Suprapubic skin (tissue), 4 donors: ENCODE measurements at regions not wholly inside any gene's neighbourhood (a gene's known extent, or its start where the extent isn't known, plus 50 kb on each side); places are given as distances from the start of the nearest gene placed in this dataset.

Source experiments
- DNase-seq, 2 donors: peaks; one replicate each; pipeline ENCODE4 v3.0.0-alpha.2; 2019; ENCODE audit warnings: low spot score in 2 of 2
- H3K27ac ChIP-seq: fragments of 200-600 bp; sonication (generic); one replicate; pipeline ENCODE4 v1.5.1; 2019
- H3K27me3 ChIP-seq: fragments of 200-600 bp; sonication (generic); one replicate; pipeline ENCODE4 v1.5.1; 2019
- H3K36me3 ChIP-seq: fragments of 200-600 bp; sonication (generic); one replicate; pipeline ENCODE4 v1.5.1; 2019
- H3K4me1 ChIP-seq: fragments of 200-600 bp; sonication (generic); one replicate; pipeline ENCODE4 v1.5.1; 2019
- H3K4me3 ChIP-seq: fragments of 200-600 bp; sonication (generic); one replicate; pipeline ENCODE4 v1.5.1; 2019; ENCODE audit warnings: mild to moderate bottlenecking
- H3K9me3 ChIP-seq: fragments of 200-600 bp; sonication (generic); one replicate; pipeline ENCODE4 v1.5.1; 2019
- CTCF ChIP-seq, 2 donors: fragments of 200-600 bp in 1 of 2; fragments of 450-650 bp in 1 of 2; sonication (generic) in 1 of 2; IDR thresholded peaks; one replicate each; pipeline ENCODE4 v1.5.1; 2016 to 2019; ENCODE audit warnings: antibody characterized with exemption in 2 of 2, mild to moderate bottlenecking in 1 of 2, moderate library complexity in 1 of 2
- EP300 ChIP-seq: sonication (generic); formaldehyde crosslinking; IDR thresholded peaks from one replicate; pipeline ENCODE4 v1.6.1; 2017; ENCODE audit warnings: antibody characterized with exemption
- POLR2A ChIP-seq, 2 donors: fragments of 450-650 bp; IDR thresholded peaks; one replicate each; pipeline ENCODE4 v1.6.1; 2017; ENCODE audit warnings: antibody characterized with exemption in 2 of 2, mild to moderate bottlenecking in 2 of 2, moderate library complexity in 2 of 2
- POLR2AphosphoS5 ChIP-seq, 3 donors: sonication (generic); formaldehyde crosslinking; IDR thresholded peaks; one replicate each; pipeline ENCODE4 v1.6.1; 2017; ENCODE audit warnings: antibody characterized with exemption in 3 of 3
- WGBS: methylation state at CpG from one replicate; pipeline ENCODE4 v1.1.5; 2018; 5-methylcytosine and 5-hydroxymethylcytosine counted together

GRCh38 chr9:80547613-80548012 is 975.8 kb downstream of the TLE4 start:
- Histone ChIP-seq H3K9me3 (no peaks in the 10 kb centered on the region), H3K36me3 (no peaks in the 10 kb centered on the region), H3K27me3 (no peaks in the 10 kb centered on the region), H3K4me3 (no peak overlapping the region), H3K27ac (no peak overlapping the region), H3K4me1 (no peaks in the 10 kb centered on the region)
- DNase-seq, result no peak
- WGBS, result 65% methylated on average over 4 of the region's 4 CpGs
- TF ChIP-seq EP300 (no peak), CTCF (IDR thresholded peaks at IDR 0.05) (no peak), POLR2AphosphoS5 (IDR thresholded peaks at IDR 0.05) (no peak), POLR2A (IDR thresholded peaks at IDR 0.05) (no peak)

- TF ChIP-seq EP300, result no peak
- no peak for TF ChIP-seq POLR2A (IDR thresholded peaks at IDR 0.05)
- no peak for TF ChIP-seq POLR2AphosphoS5 (IDR thresholded peaks at IDR 0.05)
- TF ChIP-seq CTCF (IDR thresholded peaks at IDR 0.05), result no peak
- H3K9me3 ChIP-seq, result no peaks in the 10 kb centered on the region
- H3K27me3 ChIP-seq, result no peaks in the 10 kb centered on the region
- no peak overlapping the region for H3K27ac ChIP-seq
- no peaks in the 10 kb centered on the region for H3K36me3 ChIP-seq
- no peak overlapping the region for H3K4me3 ChIP-seq
- H3K4me1 ChIP-seq, result no peaks in the 10 kb centered on the region
- WGBS, result 92% methylated on average over 4 of the region's 4 CpGs
- DNase-seq, result no peak
These were observed 968.6 kb downstream of the TLE4 start for GRCh38 chr9:80540387-80540786.

GRCh38 chr9:80538976-80539375 is 967.2 kb downstream of the TLE4 start:
- Histone ChIP-seq H3K9me3 (no peaks in the 10 kb centered on the region), H3K4me3 (no peak overlapping the region), H3K36me3 (no peaks in the 10 kb centered on the region), H3K27me3 (no peaks in the 10 kb centered on the region), H3K4me1 (no peaks in the 10 kb centered on the region), H3K27ac (no peak overlapping the region)
- no peak for DNase-seq
- WGBS, result 47% methylated on average over 1 of the region's 1 CpG
- TF ChIP-seq CTCF (IDR thresholded peaks at IDR 0.05) (no peak), POLR2A (IDR thresholded peaks at IDR 0.05) (no peak), EP300 (no peak), POLR2AphosphoS5 (IDR thresholded peaks at IDR 0.05) (no peak)

DNA sequence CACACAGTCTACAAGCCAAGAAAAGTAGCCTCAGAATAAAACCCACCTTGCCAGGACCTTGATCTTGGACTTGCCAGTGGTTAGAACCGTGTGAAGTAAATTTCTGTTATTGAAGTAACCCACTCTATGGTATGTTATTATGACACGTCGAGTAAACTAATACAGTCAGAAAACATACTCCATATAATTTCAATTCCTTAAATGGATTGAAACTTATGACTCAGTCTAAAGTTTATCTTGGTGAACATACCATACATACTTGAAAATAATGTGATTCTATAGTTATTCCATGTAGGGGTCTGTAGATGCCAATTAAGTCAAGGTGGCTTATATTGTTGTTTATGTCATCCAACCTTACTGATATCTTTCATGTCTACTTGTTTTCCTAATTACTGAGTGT is 950.7 kb downstream of the TLE4 start:
- no peaks in the 10 kb centered on the region for H3K9me3 ChIP-seq
- 90% methylated on average over 3 of the region's 3 CpGs for WGBS
- H3K4me1 ChIP-seq, result no peaks in the 10 kb centered on the region
- DNase-seq, result no peak
- H3K27ac ChIP-seq, result no peak overlapping the region
- TF ChIP-seq POLR2A (IDR thresholded peaks at IDR 0.05), result no peak
- no peak for TF ChIP-seq EP300
- TF ChIP-seq CTCF (IDR thresholded peaks at IDR 0.05), result no peak
- TF ChIP-seq POLR2AphosphoS5 (IDR thresholded peaks at IDR 0.05), result no peak
- H3K4me3 ChIP-seq, result no peak overlapping the region
- no peaks in the 10 kb centered on the region for H3K27me3 ChIP-seq
- H3K36me3 ChIP-seq, result no peaks in the 10 kb centered on the region

GRCh38 chr9:80521151-80521550 is 949.4 kb downstream of the TLE4 start:
- 73% methylated on average over 3 of the region's 3 CpGs for WGBS
- H3K4me3 ChIP-seq, result no peak overlapping the region
- H3K27me3 ChIP-seq, result no peaks in the 10 kb centered on the region
- no peaks in the 10 kb centered on the region for H3K4me1 ChIP-seq
- no peak for TF ChIP-seq POLR2AphosphoS5 (IDR thresholded peaks at IDR 0.05)
- H3K27ac ChIP-seq, result no peak overlapping the region
- no peaks in the 10 kb centered on the region for H3K36me3 ChIP-seq
- no peak for DNase-seq
- H3K9me3 ChIP-seq, result no peaks in the 10 kb centered on the region

DNA sequence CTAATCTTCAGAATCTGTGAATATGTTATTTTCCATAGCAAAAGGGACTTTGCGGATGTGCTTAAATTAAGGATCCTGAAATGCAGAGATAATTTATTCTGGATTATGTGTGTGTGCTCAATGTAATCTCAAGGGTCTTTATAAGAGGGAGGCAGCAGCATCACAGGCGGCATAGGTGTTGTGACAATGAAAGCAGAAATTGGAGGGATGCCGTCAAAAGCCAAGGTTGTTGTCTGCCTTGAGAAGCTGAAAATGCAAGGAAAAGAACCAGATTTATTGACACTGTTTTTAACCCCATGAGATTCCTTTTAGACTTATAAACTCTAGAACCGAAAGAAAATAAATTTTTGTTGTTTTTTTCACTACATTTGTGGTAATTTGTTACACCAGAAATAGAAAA is 948.5 kb downstream of the TLE4 start:
- Histone ChIP-seq H3K27me3 (no peaks in the 10 kb centered on the region), H3K27ac (no peak overlapping the region), H3K4me3 (no peak overlapping the region), H3K9me3 (no peaks in the 10 kb centered on the region), H3K36me3 (no peaks in the 10 kb centered on the region), H3K4me1 (no peaks in the 10 kb centered on the region)
- TF ChIP-seq POLR2AphosphoS5 (IDR thresholded peaks at IDR 0.05), result no peak
- 90% methylated on average over 4 of the region's 4 CpGs for WGBS
- no peak for DNase-seq
